Tibial artery (tissue), 4 donors: ENCODE measurements at regions not wholly inside any gene's neighbourhood (a gene's known extent, or its start where the extent isn't known, plus 50 kb on each side); places are given as distances from the start of the nearest gene placed in this dataset.
"Not testable (repeated sequence)": the region's sequence is repeated elsewhere in the genome, so short reads cannot be mapped to it uniquely, and the experiment has no call there.

Source experiments
- DNase-seq, 2 donors: peaks; one replicate each; pipeline ENCODE4 v3.0.0-alpha.2; 2019
- H3K27ac ChIP-seq, 2 donors: fragments of 200-600 bp; sonication (generic) in 1 of 2; 1 replicate in 1 of 2; 2 replicates in 1 of 2; pipeline ENCODE4 v1.5.1; 2018 to 2019; ENCODE audit warnings: mild to moderate bottlenecking in 1 of 2
- H3K27me3 ChIP-seq, 2 donors: fragments of 200-600 bp; sonication (generic) in 1 of 2; one replicate each; pipeline versions ENCODE4 v1.5.1 to v1.6.0; 2016 to 2019
- H3K36me3 ChIP-seq, 3 donors: fragments of 200-600 bp; sonication (generic) in 2 of 3; one replicate each; pipeline ENCODE4 v1.5.1; 2016 to 2019; ENCODE audit warnings: mild to moderate bottlenecking in 2 of 3
- H3K4me1 ChIP-seq, 4 donors: fragments of 200-600 bp; sonication (generic) in 2 of 4; 1 replicate in 3 of 4; 2 replicates in 1 of 4; pipeline ENCODE4 v1.5.1; 2016 to 2019
- H3K4me3 ChIP-seq, 2 donors: fragments of 200-600 bp; sonication (generic) in 1 of 2; 1 replicate in 1 of 2; 2 replicates in 1 of 2; pipeline ENCODE4 v1.5.1; 2018 to 2019; ENCODE audit warnings: mild to moderate bottlenecking in 2 of 2
- H3K9me3 ChIP-seq, 3 donors: fragments of 200-600 bp; sonication (generic) in 1 of 3; one replicate each; pipeline ENCODE4 v1.5.1; 2016 to 2019
- intact Hi-C: fragments of 100-400 bp; cut with DNase I; formaldehyde crosslinking; loops from one replicate; pipeline ENCODE4 v1.15.0; 2023; ENCODE audit warnings: low total_unique reads
- TF ChIP-seq, protein P1 (sequence below), 2 experiments: fragments of 200-600 bp in 1 of 2; fragments of 450-650 bp in 1 of 2; IDR thresholded peaks; one replicate each; pipeline ENCODE4 v1.5.1; 2017 to 2019; ENCODE audit warnings: antibody characterized with exemption in 2 of 2, mild to moderate bottlenecking in 1 of 2, moderate library complexity in 1 of 2

DNA sequence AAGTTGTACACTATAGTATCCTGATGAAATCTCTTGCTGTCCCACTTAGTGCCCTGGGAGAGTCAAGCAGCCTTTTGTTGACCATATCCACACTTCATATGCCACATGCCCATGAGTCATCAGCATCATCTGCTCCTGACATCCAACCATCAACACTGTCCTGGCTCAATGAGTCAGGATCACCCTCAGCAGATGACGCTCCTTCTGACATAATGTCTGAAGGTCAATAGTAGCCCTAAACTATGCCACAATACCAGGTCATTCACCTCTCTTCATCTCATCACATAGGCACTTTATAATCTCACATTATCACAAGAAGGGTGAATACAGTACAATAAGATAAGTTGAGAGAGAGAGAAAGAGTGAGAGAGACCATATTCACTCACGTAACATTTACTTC is 369.0 kb upstream of the FAR2 start:
- no peak for DNase-seq
- TF ChIP-seq, protein P1, sequence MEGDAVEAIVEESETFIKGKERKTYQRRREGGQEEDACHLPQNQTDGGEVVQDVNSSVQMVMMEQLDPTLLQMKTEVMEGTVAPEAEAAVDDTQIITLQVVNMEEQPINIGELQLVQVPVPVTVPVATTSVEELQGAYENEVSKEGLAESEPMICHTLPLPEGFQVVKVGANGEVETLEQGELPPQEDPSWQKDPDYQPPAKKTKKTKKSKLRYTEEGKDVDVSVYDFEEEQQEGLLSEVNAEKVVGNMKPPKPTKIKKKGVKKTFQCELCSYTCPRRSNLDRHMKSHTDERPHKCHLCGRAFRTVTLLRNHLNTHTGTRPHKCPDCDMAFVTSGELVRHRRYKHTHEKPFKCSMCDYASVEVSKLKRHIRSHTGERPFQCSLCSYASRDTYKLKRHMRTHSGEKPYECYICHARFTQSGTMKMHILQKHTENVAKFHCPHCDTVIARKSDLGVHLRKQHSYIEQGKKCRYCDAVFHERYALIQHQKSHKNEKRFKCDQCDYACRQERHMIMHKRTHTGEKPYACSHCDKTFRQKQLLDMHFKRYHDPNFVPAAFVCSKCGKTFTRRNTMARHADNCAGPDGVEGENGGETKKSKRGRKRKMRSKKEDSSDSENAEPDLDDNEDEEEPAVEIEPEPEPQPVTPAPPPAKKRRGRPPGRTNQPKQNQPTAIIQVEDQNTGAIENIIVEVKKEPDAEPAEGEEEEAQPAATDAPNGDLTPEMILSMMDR (IDR thresholded peaks at IDR 0.05) = no peak
- Histone ChIP-seq H3K4me3 (no peak overlapping the region), H3K27ac (no peak overlapping the region), H3K27me3 (no peaks in the 10 kb centered on the region), H3K4me1 (no peaks in the 10 kb centered on the region), H3K36me3 (no peaks in the 10 kb centered on the region), H3K9me3 (no peaks in the 10 kb centered on the region)
- intact Hi-C loops = no loop called here

DNA sequence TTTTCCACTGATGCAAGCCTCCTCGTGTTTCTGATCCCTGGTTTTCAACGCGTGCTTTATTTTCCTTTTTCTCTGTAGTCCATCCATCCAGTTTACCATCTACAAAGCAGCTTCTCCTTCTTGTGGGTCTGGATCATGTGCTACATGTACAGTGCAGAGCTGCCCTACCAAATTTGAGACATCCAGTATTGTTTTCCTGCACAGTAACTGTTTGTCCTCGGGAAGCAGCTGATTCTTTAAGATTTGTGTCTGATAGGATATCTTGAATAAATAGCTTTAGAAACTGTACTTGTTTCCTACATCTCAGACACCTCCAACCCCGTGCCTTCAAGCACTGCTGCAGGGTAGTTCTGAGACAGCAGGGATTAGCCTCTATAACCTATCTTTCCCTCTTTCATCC is 368.1 kb upstream of the FAR2 start:
- TF ChIP-seq, protein P1 (IDR thresholded peaks at IDR 0.05) = no peak
- Histone ChIP-seq H3K27me3 (no peaks in the 10 kb centered on the region), H3K27ac (no peak overlapping the region), H3K4me1 (no peaks in the 10 kb centered on the region), H3K36me3 (no peaks in the 10 kb centered on the region), H3K4me3 (no peak overlapping the region), H3K9me3 (no peaks in the 10 kb centered on the region)
- intact Hi-C loops = no loop called here
- DNase-seq = no peak

DNA sequence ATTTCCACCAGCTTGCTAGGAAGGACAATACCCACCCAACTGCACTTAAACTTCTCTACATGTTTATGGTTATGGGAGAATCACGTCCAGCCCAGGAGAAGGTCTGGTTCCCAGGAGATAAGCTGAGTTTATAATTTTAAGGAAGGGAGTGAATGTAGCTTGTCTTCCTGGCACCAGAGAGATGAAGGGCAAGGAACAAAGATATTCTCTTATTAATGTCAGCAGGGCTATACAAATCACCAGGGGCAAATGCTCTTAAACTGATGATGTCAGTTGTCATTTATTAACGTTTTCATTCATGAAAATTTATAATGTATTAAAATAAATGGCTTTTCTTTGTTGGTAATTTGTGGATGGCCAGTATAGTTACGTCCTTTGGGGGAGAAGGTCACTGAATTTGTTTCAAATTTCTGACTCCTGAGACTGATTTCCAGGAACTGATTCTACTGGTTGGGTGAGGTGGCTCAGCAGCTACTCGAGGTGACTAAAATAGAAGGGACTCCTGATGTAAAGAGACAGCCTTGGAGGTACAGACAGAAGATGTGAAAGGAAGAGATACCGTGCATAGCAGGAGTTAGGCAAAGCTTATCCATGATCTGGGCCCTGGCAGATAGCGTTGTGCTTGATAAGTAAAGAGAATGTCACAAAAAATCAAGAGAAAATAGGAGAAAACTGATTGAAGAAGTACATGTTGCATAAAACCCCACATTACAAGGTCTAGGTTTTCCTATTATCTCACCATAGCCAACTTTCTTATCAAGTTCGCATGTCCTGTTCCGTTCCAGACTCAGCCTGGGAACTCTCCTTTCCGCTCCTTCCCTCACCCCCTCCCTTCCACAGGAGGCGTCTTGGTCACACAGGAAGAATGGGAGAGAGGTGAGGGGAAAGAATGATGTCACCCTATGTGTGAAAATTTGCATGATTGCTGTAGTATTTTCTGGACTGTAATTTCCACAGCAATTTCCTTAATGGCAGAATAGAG is 367.1 kb upstream of the FAR2 start:
- Histone ChIP-seq H3K27me3 (no peaks in the 10 kb centered on the region), H3K9me3 (no peaks in the 10 kb centered on the region), H3K4me1 (no peaks in the 10 kb centered on the region), H3K27ac (no peak overlapping the region), H3K36me3 (no peaks in the 10 kb centered on the region), H3K4me3 (no peak overlapping the region)
- intact Hi-C loops = no loop called here
- no peak for DNase-seq
- TF ChIP-seq, protein P1 (IDR thresholded peaks at IDR 0.05) = no peak

DNA sequence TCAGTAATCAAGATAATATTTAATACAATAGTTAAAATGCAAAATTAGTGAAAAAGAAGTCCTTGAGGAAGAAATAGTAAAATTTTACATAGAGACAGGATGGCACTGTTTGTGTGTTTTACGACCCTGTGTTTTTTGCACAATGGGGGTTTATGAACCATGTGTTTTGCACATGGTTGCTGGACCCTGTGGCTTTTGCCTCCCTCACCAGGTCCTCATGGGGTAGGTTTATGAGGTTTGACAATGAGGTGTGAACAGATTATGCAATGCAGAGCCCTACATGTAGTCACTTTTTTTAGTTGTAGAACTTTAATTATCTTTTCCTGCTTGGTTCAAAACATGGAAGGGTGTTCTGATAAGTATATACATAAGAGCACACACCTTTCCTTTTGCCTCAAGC is 366.3 kb upstream of the FAR2 start:
- H3K9me3 ChIP-seq = no peaks in the 10 kb centered on the region
- H3K4me1 ChIP-seq = no peaks in the 10 kb centered on the region
- H3K4me3 ChIP-seq = no peak overlapping the region
- no peak overlapping the region for H3K27ac ChIP-seq
- H3K27me3 ChIP-seq = no peaks in the 10 kb centered on the region
- TF ChIP-seq, protein P1 (IDR thresholded peaks at IDR 0.05) = no peak
- intact Hi-C loops = no loop called here
- no peak for DNase-seq
- H3K36me3 ChIP-seq = no peaks in the 10 kb centered on the region

DNA sequence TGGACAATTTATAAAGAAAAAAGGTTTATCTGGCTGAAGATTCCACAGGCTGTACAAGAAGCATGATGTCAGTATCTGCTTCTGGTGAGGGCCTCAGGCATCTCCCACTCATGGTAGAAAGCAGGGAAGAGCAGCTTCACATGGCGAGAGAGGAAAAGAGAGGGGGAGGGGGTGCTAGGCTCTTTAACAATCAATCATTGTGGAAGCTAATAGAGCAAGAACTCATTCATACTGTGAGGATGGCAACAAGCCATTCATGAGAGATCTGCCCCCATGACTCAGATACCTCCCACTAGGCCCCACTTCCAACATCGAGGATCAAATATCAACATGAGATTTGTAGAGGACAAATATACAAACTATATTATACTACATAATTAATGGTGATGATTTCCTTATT is 361.9 kb upstream of the FAR2 start:
- Histone ChIP-seq H3K4me3 (no peak overlapping the region), H3K27ac (no peak overlapping the region), H3K4me1 (no peaks in the 10 kb centered on the region), H3K27me3 (no peaks in the 10 kb centered on the region), H3K9me3 (no peaks in the 10 kb centered on the region), H3K36me3 (no peaks in the 10 kb centered on the region)
- TF ChIP-seq, protein P1 (IDR thresholded peaks at IDR 0.05) = no peak
- intact Hi-C loops = no loop called here
- DNase-seq = no peak

DNA sequence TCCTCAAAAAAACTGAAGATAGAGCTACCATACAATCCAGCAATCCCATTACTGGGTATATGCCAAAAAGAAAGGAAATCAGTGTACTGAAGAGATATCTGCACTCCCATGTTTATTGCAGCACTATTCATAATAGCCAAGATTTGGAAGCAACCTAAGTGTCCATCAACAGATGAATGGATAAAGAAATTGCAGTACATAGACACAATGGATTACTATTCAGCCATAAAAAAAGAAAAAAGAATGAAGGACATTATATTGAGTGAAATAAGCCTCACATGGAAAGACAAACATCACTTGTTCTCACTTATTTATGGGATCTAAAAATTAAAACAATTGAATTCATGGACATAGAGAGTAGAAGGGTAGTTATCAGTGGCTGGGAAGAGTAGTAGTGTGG is 360.8 kb upstream of the FAR2 start:
- DNase-seq, H3K36me3 ChIP-seq, intact Hi-C loops, H3K9me3 ChIP-seq, H3K27ac ChIP-seq, H3K4me1 ChIP-seq, H3K4me3 ChIP-seq, H3K27me3 ChIP-seq: not testable (repeated sequence)
